GM18873 (cell line): ENCODE measurements at regions not wholly inside any gene's neighbourhood (a gene's known extent, or its start where the extent isn't known, plus 50 kb on each side); places are given as distances from the start of the nearest gene placed in this dataset.

Experiments used
- ATAC-seq: cut with Tn5 transposase; IDR thresholded peaks from one replicate; pipeline ENCODE4 v1.9.1; 2021; ENCODE audit warnings: mild to moderate bottlenecking, moderate library complexity, moderate number of reproducible peaks; ENCODE audit not compliant: unreplicated experiment, low FRiP score

DNA sequence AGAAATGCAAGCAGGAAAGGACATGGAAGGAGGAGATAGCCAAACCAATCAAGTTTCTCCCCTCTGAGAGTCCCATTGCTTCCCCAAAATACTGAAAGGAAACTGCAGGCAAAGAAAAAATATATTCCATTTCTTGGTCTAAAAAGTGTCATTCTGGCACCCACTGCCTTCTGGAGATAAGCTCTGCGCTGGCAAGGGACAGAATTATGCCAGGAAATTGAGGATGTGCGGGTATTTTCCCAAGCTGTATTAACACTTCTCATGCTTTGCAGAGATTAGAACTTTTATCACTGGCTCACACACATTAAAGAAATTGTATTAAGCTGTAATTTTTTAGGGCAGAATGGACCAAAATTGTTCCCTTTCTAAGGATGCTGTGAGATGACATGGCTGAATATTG is 381.2 kb upstream of the DUSP10 start:
- ATAC-seq: no peak

DNA sequence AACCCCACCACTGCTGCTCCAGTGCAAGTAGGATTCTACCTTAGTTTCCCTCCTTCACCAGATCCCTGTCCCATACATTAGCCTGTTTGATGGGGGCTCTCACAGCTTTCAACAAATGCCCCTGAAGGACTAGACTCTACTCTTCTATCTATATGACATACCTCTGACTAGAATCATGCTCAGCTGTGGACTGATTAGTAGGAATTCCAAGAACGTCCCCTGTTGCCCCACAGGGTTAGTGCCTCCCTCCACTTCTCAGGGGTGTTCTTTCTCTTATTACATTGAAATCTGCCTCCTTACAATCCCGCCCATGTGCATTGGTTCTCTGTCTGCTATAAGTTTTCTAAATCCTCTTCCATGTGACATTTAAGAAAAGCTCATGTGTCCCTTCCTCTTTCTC is 375.9 kb upstream of the DUSP10 start:
- ATAC-seq: no peak

DNA sequence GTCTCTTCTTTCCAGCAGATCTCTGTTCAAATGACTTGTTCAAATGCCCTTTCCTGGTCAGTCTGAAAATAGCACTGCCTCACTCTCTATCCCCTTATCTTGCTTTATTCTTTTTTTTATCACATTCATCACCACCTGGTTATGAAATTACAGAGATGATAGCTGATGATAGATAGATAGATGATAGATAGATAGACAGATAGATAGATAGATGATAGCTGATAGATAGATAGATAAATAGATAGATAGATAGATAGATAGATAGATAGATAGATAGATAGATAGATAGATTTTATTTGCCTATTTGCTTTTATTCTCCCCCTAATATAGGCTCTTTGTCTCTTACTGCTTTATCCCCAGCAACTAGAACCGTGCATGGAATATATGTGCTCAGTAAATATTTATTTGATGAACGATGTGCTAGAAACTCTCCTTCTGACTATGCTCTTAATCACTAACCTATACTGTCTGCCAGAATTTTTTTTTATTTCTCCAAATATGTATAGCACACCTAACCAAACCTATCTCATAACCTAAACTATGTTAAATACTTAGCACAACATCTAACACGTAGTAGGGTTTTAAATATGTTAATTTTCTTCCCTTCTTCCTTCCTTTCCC is 372.8 kb upstream of the DUSP10 start:
- ATAC-seq: no peak

- ATAC-seq: no peak
Measured at GRCh38 chr1:222109836-222110235, 367.9 kb upstream of the DUSP10 start.

DNA sequence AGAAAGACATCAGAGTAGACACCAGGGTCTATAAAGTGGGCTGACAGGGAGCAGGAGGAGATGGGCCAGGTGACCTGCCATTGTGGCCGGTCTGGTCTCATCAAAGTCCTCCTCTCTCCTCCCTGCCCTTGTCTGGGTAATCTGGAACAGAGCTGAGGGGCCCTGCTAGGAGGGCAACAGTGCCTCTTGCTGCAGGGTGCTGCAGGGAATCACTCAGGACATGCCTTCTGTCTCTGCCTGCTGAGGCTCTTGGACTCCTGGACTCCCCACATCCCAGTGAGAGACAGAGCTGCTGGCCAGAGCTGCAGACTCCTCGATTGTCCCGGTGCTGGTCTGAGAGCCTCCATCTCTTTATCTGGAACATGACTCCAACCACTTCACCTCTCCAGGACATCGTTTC is 366.1 kb upstream of the DUSP10 start:
- no peak for ATAC-seq

DNA sequence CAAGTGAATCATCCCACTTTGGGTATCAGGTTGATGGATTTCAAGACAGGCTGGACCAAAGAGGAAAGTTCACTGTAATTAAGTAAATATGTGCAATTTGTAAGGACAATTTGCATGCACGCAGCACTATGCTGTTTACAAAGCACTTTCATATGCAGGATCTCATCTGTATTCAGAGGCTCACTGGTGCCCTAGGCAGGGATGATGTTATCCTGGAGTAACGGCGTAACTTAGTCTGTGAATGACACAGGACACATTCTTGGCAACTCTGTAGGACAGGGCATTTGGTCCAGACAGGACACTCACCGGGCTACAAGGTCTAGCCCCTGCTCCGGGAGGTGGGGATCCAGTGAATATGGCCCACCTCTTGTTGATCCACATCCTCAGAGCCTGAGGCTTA is 365.4 kb upstream of the DUSP10 start:
- ATAC-seq: no peak

- no peak for ATAC-seq
Measured at GRCh38 chr1:222106377-222106776, 364.5 kb upstream of the DUSP10 start.

GRCh38 chr1:222105861-222106260 is 364.0 kb upstream of the DUSP10 start:
- no peak for ATAC-seq

DNA sequence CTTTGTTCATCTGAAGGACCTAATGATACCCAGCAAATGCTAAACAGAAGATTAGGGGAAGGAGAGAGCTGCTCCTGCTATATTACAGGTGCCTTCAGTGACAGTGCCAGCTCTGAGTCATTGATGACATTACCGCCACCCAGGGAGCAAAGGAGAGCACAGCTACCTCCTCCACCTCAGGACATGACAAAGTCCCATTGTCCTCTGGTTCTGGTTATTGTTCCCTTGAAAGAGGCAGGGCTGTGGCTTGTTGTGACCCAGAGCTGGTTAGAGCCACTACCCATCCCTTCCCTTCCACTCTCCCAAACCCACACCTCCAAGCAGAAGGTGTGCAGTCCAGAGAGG is 363.5 kb upstream of the DUSP10 start:
- no peak for ATAC-seq

- ATAC-seq: no peak
Measured at GRCh38 chr1:222104694-222105392, 363.0 kb upstream of the DUSP10 start.

DNA sequence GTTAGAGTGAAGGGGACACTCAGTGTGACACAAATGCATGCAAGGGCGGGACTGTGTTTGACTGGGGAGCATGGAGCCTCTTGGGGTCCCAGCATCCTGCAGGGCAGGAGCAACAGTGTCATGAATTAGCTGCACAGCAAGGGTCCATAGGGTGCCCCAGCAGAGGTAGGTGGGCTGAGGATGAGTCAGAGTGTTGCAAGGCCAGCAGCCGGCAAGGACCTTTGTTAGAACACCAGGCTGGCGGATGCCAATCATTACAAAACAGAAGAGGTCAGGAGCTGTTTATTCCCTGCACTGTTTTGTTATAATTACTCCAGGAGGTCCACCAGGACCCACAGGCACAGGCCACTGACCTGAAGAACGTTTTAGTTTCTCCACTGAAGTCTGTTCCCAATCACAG is 362.2 kb upstream of the DUSP10 start:
- no peak for ATAC-seq

DNA sequence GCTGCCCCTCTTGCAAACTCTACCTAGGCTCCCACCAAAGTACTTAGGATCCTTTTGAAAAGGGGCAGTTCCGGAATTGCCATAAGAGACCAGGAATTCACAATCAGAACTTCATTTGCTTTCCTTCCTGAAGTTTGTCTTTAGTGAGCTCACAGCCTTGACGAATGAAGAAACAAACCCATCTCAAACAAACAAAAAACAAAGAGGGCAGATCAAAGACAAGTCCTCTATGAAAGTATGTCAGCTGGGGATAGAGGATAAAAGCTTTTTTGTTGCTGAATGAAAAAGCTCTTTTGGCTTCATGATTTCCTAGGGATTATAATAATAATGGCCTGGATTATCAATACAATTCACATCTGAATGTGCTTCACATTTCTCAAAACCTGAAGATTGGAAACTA is 357.9 kb upstream of the DUSP10 start:
- ATAC-seq: no peak

GRCh38 chr1:222098404-222098803 is 356.5 kb upstream of the DUSP10 start:
- ATAC-seq: no peak

DNA sequence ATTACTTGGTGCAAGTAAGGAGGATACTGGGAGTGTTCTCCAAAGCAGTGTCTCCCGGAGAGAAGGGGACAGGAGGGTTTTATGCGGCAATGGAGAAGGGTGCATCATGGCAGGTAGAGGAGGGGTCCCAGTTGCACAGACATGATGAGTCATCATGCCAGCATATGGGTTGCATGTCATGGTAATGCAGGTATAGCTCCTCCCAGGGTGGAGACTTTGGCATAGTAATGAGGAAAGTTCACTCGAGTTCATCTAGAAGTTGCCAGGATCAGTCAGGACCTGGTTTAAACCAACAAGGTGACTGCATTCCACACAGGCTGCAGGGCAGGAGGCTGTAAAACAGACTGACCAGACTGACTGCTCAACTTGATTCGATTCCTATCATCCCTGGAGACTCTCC is 355.7 kb upstream of the DUSP10 start:
- no peak for ATAC-seq

DNA sequence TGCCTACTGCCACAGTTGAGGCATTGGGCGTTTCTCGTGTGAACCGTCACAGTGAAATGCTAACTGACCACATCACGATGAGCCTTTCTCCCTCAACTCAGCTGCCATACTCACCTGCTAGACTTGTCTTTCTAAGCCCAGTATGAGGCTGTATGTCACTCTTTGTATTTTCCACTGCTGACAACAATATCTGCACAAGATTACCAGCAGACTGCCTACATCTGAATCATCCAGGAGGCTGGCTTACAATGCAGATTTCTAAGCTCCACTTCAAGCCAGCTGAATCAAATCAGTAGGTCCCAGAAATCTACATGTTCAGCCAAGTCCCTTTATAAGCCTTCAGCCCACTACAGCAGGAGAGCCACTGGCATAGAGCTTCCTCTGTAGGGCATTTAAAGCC is 355.0 kb upstream of the DUSP10 start:
- ATAC-seq: no peak

- ATAC-seq: no peak
Measured at GRCh38 chr1:222096476-222096772, 354.5 kb upstream of the DUSP10 start.

DNA sequence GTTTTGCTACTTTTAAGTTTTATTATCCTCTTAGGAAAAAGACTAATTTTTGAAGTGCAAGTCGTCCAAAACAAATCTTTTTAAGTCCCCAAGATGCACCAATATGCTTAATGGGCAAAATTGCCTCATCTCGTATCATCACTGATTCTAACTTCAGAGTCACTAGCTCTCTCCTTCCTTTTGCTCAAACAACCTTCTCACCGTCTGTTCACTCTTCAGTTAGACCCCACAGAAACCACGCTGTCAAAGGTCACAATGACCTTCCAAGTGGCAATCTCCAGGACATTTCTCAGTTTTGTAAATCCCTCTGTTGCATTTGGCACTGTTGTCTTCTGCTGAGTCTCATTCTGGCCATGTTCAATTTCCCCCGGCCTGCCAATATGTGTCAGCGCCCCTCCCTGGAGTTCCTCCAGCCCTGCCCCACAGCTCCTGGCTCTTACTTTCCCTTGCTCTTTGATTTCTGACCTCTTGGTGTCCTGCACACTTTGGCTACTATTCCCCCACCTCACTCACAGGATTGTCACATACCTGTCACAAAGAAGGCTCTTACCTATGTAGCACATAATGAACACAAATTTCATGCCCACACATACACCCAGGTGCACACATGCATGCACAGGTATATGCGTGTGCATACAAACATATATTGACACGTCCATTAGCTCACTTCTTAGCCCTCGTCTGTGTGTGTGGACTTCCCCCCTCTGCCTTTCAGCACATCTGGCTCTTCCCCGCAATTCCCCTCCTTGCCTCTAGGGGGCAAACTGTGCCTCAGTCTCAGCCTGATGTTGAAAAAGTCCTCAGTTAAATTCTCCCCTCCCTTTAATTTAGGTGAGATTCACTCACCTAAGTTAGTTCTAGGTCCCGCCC is 354.0 kb upstream of the DUSP10 start:
- ATAC-seq: no peak

DNA sequence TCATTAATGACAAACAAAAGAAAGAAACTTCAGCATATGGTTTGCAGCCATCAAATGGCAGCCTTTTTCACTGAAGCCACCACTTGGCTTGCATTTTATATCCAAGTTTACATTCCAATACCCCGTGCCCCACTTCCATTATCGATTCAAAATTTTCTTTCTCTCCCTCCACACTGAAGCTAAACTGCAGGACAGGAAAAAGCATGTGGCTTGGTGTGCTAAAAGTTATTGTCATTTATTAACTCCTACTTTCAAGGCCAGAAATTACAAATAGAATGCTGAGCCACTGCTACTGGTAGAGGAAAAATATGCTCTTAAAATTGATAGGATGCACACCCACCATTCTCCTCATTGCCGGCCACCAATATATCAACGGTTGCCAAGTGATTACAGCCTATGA is 351.6 kb upstream of the DUSP10 start:
- ATAC-seq: no peak

- ATAC-seq: no peak
Measured at GRCh38 chr1:222090103-222090502, 348.2 kb upstream of the DUSP10 start.

DNA sequence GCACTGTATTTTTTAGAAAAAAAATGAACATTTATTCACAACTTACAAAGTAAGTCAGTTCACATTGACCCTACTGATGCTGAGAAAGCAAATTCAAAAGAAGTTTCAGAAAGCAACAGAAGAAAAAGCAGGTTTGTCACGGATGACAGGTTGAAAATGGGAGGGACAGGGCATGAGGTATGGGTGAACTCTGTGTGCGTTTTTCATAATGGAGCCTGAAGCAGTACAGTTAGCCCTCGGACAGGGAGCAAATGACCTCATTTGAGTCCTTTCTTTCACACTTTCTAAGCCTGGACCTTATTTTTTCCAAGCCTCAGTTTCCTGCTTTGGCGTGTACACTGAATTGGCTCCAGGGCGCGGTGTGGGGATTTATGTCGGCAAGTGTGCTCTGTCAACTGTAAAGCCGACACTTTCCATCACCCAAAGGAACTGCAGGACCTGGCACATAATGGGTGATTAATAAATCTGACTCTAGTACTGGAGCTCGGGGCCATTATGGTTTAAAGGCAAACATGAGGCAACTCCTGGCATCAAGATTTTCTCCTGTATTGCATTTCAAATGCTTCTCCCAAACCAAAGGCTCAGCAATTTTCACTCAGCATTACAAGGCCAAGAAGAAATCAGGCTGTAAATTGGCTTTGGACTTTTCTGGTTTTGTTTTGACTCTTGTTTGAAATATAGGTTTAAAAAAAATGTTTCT is 345.5 kb upstream of the DUSP10 start:
- ATAC-seq: no peak

DNA sequence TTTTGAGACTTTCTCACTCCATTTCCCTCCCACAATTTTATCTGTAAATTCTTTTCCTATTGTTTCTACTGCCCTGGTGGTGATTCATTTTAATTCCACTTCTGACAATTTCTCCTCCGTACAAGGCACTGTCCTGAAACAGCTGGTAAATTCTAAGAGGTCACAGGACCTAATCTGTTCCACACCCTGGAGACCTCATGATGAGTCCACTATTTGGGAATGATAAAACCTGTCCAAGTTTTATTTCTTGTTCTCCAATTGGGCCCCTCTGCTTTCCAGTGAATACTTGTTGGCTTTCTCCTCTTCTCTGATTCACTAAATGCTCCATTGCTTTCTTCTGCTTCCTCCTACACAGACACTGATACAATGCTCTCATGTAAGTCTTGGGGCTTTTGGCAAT is 343.1 kb upstream of the DUSP10 start:
- ATAC-seq: no peak
